ENCODE measurements at regions not wholly inside any gene's neighbourhood (a gene's known extent, or its start where the extent isn't known, plus 50 kb on each side); places are given as distances from the start of the nearest gene placed in this dataset.

- H3K27me3 ChIP-seq (ENCODE audit: control insufficient read depth, insufficient read depth, low read length): no peaks in the 10 kb centered on the region
- FAIRE-seq (no peak), DNase-seq (ENCODE audit: low read depth) (no peak)
Measured at GRCh38 chr11:134518616-134519389, 106.8 kb upstream of the B3GAT1 start.

GRCh38 chr11:134517621-134518293, 105.7 kb upstream of the B3GAT1 start:
- H3K27me3 ChIP-seq (ENCODE audit: control insufficient read depth, insufficient read depth, low read length): no peaks in the 10 kb centered on the region
- no peak overlapping the region for H3K4me3 ChIP-seq (ENCODE audit: low read depth, low read length)
- DNase-seq (ENCODE audit: low read depth): peak; percentile 4
- TF ChIP-seq CTCF (IDR thresholded peaks at IDR 0.05; ENCODE audit: insufficient read depth, low read length, severe bottlenecking): no peak
- no peak for FAIRE-seq
- no peaks in the 10 kb centered on the region for H3K36me3 ChIP-seq (ENCODE audit: control insufficient read depth, insufficient read depth, low read length)

More at GRCh38 chr11:134518616-134519389, 106.8 kb upstream of the B3GAT1 start:
- Histone ChIP-seq H3K4me3 (ENCODE audit: low read depth, low read length) (no peak overlapping the region), H3K36me3 (ENCODE audit: control insufficient read depth, insufficient read depth, low read length) (no peaks in the 10 kb centered on the region)
- no peak for TF ChIP-seq CTCF (IDR thresholded peaks at IDR 0.05; ENCODE audit: insufficient read depth, low read length, severe bottlenecking)

GRCh38 chr11:134517115-134517514, 105.1 kb upstream of the B3GAT1 start:
- TF ChIP-seq CTCF (IDR thresholded peaks at IDR 0.05; ENCODE audit: insufficient read depth, low read length, severe bottlenecking): no peak
- Histone ChIP-seq H3K36me3 (ENCODE audit: control insufficient read depth, insufficient read depth, low read length) (no peaks in the 10 kb centered on the region), H3K27me3 (ENCODE audit: control insufficient read depth, insufficient read depth, low read length) (no peaks in the 10 kb centered on the region), H3K4me3 (ENCODE audit: low read depth, low read length) (no peak overlapping the region)
- FAIRE-seq: no peak
- DNase-seq (ENCODE audit: low read depth): no peak

GRCh38 chr11:134516529-134516928, 104.5 kb upstream of the B3GAT1 start:
- DNase-seq (ENCODE audit: low read depth): no peak
- no peak for FAIRE-seq
- H3K27me3 ChIP-seq (ENCODE audit: control insufficient read depth, insufficient read depth, low read length): no peaks in the 10 kb centered on the region

GRCh38 chr11:134515081-134515960, 103.3 kb upstream of the B3GAT1 start:
- DNase-seq (ENCODE audit: low read depth): no peak
- FAIRE-seq: no peak

More at GRCh38 chr11:134516529-134516928, 104.5 kb upstream of the B3GAT1 start:
- no peak for TF ChIP-seq CTCF (IDR thresholded peaks at IDR 0.05; ENCODE audit: insufficient read depth, low read length, severe bottlenecking)
- H3K4me3 ChIP-seq (ENCODE audit: low read depth, low read length): no peak overlapping the region
- no peaks in the 10 kb centered on the region for H3K36me3 ChIP-seq (ENCODE audit: control insufficient read depth, insufficient read depth, low read length)

More at GRCh38 chr11:134515081-134515960, 103.3 kb upstream of the B3GAT1 start:
- TF ChIP-seq CTCF (IDR thresholded peaks at IDR 0.05; ENCODE audit: insufficient read depth, low read length, severe bottlenecking): no peak
- H3K4me3 ChIP-seq (ENCODE audit: low read depth, low read length): no peak overlapping the region
- no peaks in the 10 kb centered on the region for H3K36me3 ChIP-seq (ENCODE audit: control insufficient read depth, insufficient read depth, low read length)
- no peaks in the 10 kb centered on the region for H3K27me3 ChIP-seq (ENCODE audit: control insufficient read depth, insufficient read depth, low read length)

Measured in bronchial epithelial cell (primary cell).